ENCODE measurements at regions not wholly inside any gene's neighbourhood (a gene's known extent, or its start where the extent isn't known, plus 50 kb on each side); places are given as distances from the start of the nearest gene placed in this dataset.
"Not testable (repeated sequence)": the region's sequence is repeated elsewhere in the genome, so short reads cannot be mapped to it uniquely, and the experiment has no call there.

- TF ChIP-seq, protein P1, sequence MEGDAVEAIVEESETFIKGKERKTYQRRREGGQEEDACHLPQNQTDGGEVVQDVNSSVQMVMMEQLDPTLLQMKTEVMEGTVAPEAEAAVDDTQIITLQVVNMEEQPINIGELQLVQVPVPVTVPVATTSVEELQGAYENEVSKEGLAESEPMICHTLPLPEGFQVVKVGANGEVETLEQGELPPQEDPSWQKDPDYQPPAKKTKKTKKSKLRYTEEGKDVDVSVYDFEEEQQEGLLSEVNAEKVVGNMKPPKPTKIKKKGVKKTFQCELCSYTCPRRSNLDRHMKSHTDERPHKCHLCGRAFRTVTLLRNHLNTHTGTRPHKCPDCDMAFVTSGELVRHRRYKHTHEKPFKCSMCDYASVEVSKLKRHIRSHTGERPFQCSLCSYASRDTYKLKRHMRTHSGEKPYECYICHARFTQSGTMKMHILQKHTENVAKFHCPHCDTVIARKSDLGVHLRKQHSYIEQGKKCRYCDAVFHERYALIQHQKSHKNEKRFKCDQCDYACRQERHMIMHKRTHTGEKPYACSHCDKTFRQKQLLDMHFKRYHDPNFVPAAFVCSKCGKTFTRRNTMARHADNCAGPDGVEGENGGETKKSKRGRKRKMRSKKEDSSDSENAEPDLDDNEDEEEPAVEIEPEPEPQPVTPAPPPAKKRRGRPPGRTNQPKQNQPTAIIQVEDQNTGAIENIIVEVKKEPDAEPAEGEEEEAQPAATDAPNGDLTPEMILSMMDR (IDR thresholded peaks at IDR 0.05; ENCODE audit: insufficient read depth, low read length, severe bottlenecking) = no peak
- Histone ChIP-seq H3K36me3 (ENCODE audit: control insufficient read depth, insufficient read depth, low read length) (no peaks in the 10 kb centered on the region), H3K27me3 (ENCODE audit: control insufficient read depth, insufficient read depth, low read length) (no peaks in the 10 kb centered on the region), H3K4me3 (ENCODE audit: low read depth, low read length) (no peak overlapping the region)
- FAIRE-seq (no peak), DNase-seq (ENCODE audit: low read depth) (no peak)
Measured at GRCh38 chr19:28103921-28104320, 1109.0 kb downstream of the UQCRFS1 start.

DNA sequence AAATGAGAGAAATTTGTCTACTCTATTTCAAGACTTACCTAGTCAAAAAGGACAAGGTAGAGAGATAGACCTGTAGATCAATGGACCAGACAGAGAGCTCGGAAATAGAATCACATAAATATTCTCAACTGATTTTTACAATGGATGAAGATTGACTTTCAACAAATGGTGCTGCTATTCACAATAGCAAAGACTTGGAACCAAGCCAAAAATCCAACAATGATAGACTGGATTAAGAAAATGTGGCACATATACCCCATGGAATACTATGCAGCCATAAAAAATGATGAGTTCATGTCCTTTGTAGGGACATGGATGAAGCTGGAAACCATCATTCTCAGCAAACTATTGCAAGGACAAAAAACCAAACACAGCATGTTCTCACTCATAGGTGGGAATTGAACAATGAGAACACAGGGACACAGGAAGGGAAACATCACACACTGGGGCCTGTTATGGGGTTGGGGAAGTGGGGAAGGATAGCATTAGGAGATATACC, 1128.2 kb downstream of the UQCRFS1 start:
- H3K36me3 ChIP-seq (ENCODE audit: control insufficient read depth, insufficient read depth, low read length); H3K4me3 ChIP-seq (ENCODE audit: low read depth, low read length); FAIRE-seq: not testable (repeated sequence)

DNA sequence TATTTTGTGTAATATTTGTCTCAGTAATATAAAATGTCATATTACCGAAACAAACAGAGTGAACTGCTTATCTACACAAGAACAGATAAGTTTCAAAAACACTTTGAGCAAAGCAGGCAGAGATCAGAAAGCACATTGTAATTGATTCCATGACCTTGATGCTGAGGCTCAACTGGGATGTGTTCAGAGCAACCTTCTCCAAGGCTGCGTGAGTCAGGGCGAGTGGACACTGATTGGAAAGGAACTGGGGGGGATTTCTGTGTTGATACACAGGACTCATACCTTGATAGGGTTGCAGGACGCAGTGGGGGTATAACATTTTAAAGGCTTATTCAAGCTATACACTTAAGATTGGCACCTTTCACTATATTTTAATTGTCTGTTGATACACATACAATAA, 1136.3 kb downstream of the UQCRFS1 start:
- FAIRE-seq (no peak), DNase-seq (ENCODE audit: low read depth) (no peak)
- TF ChIP-seq, protein P1 (IDR thresholded peaks at IDR 0.05; ENCODE audit: insufficient read depth, low read length, severe bottlenecking) = no peak
- Histone ChIP-seq H3K27me3 (ENCODE audit: control insufficient read depth, insufficient read depth, low read length) (no peaks in the 10 kb centered on the region), H3K36me3 (ENCODE audit: control insufficient read depth, insufficient read depth, low read length) (no peaks in the 10 kb centered on the region), H3K4me3 (ENCODE audit: low read depth, low read length) (no peak overlapping the region)

More for the DNA sequence above, 1128.2 kb downstream of the UQCRFS1 start:
- H3K27me3 ChIP-seq (ENCODE audit: control insufficient read depth, insufficient read depth, low read length); DNase-seq (ENCODE audit: low read depth): not testable (repeated sequence)

DNA sequence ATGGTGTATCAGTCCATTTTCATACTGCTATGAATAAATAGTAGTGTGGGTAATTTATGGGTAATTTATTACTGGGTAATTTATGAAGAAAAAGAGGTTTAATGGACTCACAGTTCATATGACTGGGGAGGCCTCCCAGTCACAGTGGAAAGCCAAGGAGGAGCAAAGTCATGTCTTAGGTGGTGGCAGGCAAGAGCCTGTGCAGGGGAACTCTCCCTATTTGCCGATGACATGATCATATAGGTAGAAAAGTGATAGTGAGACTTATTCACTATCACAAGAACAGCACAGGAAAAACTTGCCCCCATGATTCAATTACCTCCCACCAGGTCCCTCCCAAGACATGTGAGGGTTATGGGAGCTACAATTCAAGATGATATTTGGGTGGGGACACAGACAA, 1137.7 kb downstream of the UQCRFS1 start:
- DNase-seq (ENCODE audit: low read depth) (no peak), FAIRE-seq (no peak)
- no peaks in the 10 kb centered on the region for H3K36me3 ChIP-seq (ENCODE audit: control insufficient read depth, insufficient read depth, low read length)
- no peaks in the 10 kb centered on the region for H3K27me3 ChIP-seq (ENCODE audit: control insufficient read depth, insufficient read depth, low read length)
- TF ChIP-seq, protein P1 (IDR thresholded peaks at IDR 0.05; ENCODE audit: insufficient read depth, low read length, severe bottlenecking) = no peak
- H3K4me3 ChIP-seq (ENCODE audit: low read depth, low read length) = no peak overlapping the region

DNA sequence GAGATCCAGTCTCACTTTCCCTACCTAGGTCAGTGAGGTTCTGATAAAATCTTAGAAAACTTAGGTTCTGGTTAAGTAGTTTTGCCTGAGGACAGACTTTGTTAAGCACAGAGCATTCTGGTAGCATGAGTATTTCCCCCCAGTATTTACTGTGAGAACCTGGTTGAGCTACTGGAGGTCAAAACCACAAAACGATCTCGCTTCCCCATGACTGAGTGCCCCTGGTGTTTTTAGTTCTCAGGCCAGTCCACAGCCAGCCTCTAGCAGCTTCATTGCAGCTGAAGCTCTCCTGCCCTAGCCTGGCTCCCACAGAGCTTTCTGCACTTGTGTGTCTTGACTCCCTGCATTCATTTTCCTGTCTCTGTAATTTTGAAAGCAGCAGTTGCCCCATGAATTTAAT, 1138.2 kb downstream of the UQCRFS1 start:
- DNase-seq (ENCODE audit: low read depth) = no peak
- Histone ChIP-seq H3K36me3 (ENCODE audit: control insufficient read depth, insufficient read depth, low read length) (no peaks in the 10 kb centered on the region), H3K27me3 (ENCODE audit: control insufficient read depth, insufficient read depth, low read length) (no peaks in the 10 kb centered on the region), H3K4me3 (ENCODE audit: low read depth, low read length) (no peak overlapping the region)
- TF ChIP-seq, protein P1 (IDR thresholded peaks at IDR 0.05; ENCODE audit: insufficient read depth, low read length, severe bottlenecking) = no peak
- no peak for FAIRE-seq

- Histone ChIP-seq H3K4me3 (ENCODE audit: low read depth, low read length) (no peak overlapping the region), H3K36me3 (ENCODE audit: control insufficient read depth, insufficient read depth, low read length) (no peaks in the 10 kb centered on the region), H3K27me3 (ENCODE audit: control insufficient read depth, insufficient read depth, low read length) (no peaks in the 10 kb centered on the region)
- FAIRE-seq = no peak
- TF ChIP-seq, protein P1 (IDR thresholded peaks at IDR 0.05; ENCODE audit: insufficient read depth, low read length, severe bottlenecking) = no peak
- DNase-seq (ENCODE audit: low read depth) = no peak
Measured at GRCh38 chr19:28067882-28068281, 1145.1 kb downstream of the UQCRFS1 start.

Measured in bronchial epithelial cell (primary cell).